HG03460 (cell line): ENCODE measurements at regions not wholly inside any gene's neighbourhood (a gene's known extent, or its start where the extent isn't known, plus 50 kb on each side); places are given as distances from the start of the nearest gene placed in this dataset.
"Not testable (repeated sequence)": the region's sequence is repeated elsewhere in the genome, so short reads cannot be mapped to it uniquely, and the experiment has no call there.

Experiments used
- ATAC-seq: cut with Tn5 transposase; IDR thresholded peaks from one replicate; pipeline ENCODE4 v1.9.1; 2021; ENCODE audit not compliant: unreplicated experiment

GRCh38 chr5:121608826-121609225, 242.9 kb upstream of the FTMT start:
- no peak for ATAC-seq

GRCh38 chr5:121624035-121624434, 227.6 kb upstream of the FTMT start:
- no peak for ATAC-seq

DNA sequence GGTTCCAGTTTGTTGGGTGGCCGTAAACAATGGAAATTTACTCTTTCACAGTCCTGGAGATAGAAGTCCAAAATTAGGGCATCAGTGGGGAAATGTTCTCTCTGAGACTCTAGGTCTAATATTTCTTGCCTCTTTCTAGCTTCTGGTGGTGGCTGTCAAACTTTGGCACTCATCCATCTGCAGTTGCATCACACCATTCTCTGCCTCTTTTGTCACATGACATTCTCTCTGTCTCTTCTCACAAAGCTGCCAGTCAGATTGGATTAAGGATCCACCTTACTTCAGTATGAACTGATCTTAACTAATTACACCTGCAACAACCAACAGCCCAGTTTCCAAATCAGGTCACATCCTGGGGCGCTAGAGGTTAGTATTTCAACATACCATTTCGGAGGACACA, 222.9 kb upstream of the FTMT start:
- ATAC-seq, result no peak

DNA sequence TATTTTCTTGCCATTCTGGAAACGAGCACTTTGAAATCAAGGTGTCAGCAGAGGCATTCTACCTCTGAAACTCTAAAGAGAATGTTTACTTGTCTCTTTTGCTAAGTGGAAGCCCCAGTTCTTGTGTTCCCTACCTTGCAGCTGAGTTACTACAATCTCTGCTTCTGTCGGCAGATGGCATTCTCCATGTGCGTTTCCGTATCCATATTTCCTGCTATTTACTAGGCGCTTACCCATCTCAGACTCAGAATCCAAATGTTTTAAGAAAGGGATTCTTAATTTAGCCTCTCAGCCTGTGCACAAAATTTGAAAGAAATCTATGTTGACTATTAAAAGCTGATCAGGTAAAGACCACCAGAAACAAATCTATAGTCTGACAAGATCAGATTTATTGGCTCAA, 221.3 kb upstream of the FTMT start:
- ATAC-seq, result no peak

DNA sequence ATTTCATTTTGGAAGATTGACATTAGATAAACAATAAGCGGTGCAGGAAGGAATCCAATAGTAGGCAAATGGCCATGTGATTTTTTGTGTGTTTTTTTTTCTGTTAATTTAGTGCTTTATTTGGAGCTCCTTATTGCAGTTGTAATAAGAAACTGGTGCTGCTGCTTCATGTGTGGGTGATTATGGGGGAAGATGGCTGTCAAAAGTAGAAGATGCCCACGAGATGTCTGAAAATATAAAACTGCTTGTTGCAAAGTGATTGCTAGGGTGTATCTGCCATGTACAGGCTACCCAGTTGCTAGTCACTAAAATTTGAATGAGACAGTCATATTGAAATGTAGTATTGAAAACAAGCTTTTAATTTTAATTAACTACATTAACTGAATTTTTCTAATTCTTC, 216.7 kb upstream of the FTMT start:
- ATAC-seq, result no peak

- no peak for ATAC-seq
These were observed 213.6 kb upstream of the FTMT start for GRCh38 chr5:121638126-121638525.

DNA sequence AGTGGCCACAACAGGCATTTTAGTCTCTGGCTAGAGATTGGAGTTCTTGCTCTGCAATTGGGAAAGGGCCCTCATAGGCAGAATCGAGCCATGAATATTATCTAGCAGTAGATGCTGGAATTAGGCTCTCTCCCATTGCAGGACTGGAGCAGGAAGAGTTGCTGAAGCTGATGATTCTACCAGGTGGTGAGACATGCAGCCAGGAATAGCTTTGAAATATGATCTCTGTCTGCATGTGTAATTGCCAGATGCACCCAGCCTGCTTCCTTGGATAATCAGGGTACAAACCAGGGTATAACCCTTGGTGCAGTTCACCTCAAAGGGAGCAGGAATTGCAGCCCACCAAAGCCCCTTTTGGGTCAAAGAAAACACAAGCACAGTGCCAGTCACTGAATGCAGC, 211.4 kb upstream of the FTMT start:
- no peak for ATAC-seq

DNA sequence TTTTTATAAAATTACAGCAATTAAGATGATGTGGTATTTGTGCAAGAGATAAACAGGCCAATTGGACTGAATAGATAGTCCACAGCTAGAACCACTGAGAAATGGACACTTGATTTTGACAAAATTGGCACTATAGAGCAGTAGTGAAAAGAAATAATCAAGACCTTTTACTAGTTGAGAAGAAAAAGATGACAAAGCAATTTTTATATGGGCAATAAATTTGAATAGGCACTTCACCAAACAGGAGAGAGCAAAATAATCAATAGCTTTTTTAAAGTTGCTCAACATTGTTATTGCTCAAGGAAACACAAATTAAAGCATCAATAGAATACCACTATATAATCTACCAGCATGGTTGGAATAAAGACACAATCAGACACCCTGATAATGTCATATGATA, 193.5 kb upstream of the FTMT start:
- no peak for ATAC-seq

DNA sequence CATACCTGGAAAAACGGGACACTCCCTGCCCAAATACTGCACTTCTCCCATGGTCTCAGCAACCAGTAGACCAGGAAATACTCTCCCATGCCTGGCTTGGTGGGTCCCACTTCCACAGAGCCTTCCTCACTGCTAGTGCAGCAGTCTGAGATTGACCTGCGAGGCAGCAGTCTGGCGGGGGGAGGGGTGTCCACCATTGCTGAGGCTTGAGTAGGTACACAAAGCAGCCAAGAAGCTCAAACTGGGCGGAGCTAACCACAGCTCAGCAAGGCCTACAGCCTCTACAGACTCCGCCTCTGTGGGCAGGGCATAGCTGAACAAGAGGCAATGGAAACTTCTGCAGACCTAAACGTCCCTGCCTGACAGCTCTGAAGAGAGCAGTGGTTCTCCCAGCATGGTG, 191.5 kb upstream of the FTMT start:
- no peak for ATAC-seq

GRCh38 chr5:121665542-121665941, 186.1 kb upstream of the FTMT start:
- not testable (repeated sequence) for ATAC-seq

DNA sequence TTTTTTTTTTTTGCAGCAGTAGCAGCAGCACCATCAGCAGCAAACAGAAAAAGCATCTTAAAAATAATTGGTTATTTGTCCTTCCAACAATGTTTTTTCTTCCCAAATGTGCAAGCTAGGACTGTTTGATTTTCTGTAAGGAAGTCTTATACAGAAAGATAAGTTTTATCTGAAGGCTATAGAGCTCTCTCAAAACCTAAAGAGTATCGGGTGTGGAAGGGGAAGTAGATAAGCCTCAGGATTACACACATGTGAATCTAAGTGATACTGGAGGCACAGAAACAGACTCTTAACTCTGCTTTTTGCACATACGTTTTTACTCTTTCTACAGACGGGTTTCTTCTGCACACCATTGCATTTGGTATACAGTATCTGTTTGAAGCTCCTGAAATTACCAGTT, 184.4 kb upstream of the FTMT start:
- no peak for ATAC-seq

DNA sequence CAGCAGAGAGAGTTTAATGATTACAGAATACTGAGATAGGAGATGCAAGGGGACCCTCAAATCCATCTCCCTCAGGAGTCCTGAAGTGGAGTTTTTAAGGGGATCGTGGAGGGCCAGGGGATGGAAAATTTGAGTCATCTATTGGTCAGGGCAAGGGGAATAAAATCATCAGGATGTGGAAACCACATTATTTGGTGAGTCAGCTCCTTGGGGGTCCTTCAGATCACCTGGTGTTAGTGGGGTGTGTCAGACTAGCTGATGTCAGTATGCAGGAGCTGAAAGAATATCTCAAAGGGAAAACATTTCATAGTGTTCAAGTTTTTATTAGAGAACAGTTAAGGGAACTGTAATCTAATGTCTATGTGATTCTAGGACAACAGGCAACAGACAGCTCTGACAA, 183.0 kb upstream of the FTMT start:
- no peak for ATAC-seq

DNA sequence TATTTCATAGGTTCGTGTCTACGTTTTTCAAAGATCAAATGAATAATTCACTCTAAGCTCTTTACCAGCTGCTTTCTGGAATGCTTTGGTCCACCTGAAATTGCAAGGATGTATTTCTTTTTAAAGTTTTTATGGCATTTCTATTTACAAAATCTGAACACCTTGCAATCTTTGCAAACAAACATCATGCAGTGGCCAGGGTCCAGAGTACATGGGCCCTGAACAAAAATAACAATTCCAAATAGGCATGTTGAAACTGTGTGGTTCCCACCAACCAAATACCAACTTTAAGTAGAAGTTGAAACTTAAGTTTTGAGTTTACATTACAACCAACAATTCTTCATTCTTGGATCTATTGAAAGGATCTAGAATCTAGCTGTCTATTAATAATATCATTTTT, 180.1 kb upstream of the FTMT start:
- no peak for ATAC-seq

- ATAC-seq, result no peak
These were observed 175.8 kb upstream of the FTMT start for GRCh38 chr5:121675924-121676323.

GRCh38 chr5:121681229-121681855, 170.3 kb upstream of the FTMT start:
- ATAC-seq, result no peak

- ATAC-seq, result no peak
These were observed 163.6 kb upstream of the FTMT start for GRCh38 chr5:121688126-121688525.

- ATAC-seq, result no peak
These were observed 162.9 kb upstream of the FTMT start for GRCh38 chr5:121688781-121689180.

- ATAC-seq, result no peak
These were observed 160.2 kb upstream of the FTMT start for GRCh38 chr5:121691478-121691877.

DNA sequence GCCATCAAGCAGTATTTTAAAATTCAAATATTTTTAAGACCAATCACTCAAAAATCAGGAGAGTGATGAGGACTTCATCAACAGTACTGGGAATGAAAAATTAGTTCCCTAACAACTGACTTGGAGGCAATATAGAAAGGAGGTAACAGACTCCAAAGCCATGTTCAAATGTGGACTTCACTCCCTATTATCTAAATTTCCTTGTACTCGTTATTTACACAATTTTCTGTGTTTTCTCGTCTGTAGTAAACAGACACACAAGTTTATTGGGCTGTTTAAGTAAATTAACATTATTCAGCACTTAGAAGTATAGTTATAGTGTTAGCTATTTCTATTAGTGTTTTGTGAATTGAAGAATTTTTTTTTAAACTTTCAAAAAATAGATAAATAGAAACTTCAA, 159.5 kb upstream of the FTMT start:
- ATAC-seq, result no peak

DNA sequence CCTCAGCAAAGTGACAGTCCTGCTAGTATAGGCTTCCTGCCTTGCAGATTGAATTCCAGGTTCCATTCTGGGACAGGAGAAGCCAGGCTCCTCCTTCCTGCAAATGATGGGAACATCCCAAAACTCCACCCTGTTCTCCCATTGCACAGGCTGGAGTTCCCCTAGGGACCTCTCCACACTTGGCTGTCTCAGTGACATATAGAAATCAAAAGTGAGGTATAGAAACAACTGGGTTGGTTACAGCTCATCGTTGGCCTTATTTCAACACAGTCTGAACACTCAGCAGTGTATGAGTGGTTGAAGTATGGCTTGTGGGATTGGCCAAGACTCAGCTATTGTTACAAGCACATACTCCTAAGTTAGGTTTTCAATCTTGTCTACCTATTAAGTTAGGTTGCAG, 157.8 kb upstream of the FTMT start:
- no peak for ATAC-seq

GRCh38 chr5:121695307-121695706, 156.4 kb upstream of the FTMT start:
- ATAC-seq, result no peak

DNA sequence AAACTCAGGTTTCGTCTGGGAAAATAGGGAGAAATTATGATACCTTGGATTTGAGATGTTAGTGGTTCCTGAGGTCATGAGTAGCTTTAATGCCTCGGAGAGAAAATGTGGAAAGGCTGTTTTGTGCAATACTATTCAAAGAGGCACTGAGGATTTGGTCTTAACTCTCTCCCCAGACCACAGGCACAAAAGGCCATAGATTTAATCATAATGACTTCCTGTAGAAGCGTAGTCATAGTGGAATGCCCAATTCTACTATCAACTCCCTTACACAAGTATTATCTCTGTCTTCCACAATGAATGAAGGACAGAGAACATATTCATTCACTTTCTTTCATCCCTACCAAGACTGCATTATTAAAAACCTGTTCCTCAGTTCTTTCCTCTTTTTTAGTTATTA, 153.0 kb upstream of the FTMT start:
- ATAC-seq, result no peak

DNA sequence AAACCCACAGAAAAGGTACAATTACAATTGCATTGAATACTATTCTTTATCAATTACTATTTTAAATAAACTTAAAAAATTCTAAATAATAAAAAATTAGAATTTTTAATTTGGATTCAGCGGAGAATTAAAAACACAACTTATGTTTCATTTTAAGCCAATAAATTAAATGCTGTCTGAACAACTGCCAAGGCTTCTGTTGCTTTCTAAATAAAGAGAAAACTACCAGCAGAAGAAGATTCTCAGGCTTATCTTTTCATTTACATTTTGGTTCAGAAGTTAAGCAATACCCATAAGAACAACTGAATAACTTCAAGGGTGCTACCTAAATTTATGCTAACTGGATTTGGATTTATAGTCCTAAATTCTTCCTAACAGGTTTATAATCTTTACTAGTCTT, 150.0 kb upstream of the FTMT start:
- ATAC-seq, result no peak

DNA sequence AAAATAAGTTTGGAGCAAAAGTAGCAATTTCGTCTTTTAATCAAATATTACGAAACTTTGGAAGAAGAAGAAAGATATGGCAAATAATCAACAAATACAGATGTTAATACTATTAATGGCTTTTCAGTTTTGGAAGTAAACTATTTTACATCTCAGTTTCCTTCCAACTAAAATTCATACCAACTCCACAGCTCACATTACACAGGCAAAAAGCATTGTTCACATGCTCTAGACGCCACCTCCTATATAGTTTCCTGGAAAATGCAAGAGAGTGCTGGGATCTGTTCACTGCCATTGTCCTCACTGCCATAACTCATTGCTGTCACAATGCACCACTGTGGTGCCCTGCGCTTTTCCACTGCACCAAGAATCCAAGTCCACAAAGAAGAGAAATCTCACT, 149.0 kb upstream of the FTMT start:
- ATAC-seq, result no peak
